K562 (cell line): ENCODE measurements at regions not wholly inside any gene's neighbourhood (a gene's known extent, or its start where the extent isn't known, plus 50 kb on each side); places are given as distances from the start of the nearest gene placed in this dataset.

ENCODE experiments used
- ATAC-seq: fragments of 200-7000 bp; cut with Tn5 transposase; 3 replicates; pipeline ENCODE4 v1.9.1; 2020; ENCODE audit warnings: moderate library complexity
- BruUV-seq: library from RNA; stranded (reverse); fragments of 400-500 nt; replicated peaks from 2 replicates; lab custom pipeline; 2021; lab: Mats Ljungman, UMichigan
- CTCF ChIA-PET: fragments of 300-600 bp; formaldehyde crosslinking; extraction: SDS; loops from one replicate; lab custom pipeline; 2021; ENCODE audit warnings: low intra/inter-chr PET ratio; lab: Yijun Ruan, JAX
- POLR2A ChIA-PET: fragments of 300-600, 350-650 bp; sonication (Branson Sonifier 250); formaldehyde crosslinking; extraction: SDS; loops from one replicate; lab custom pipeline; 2021; ENCODE audit warnings: antibody characterized with exemption, inconsistent platforms; lab: Yijun Ruan, JAX
- DNase-seq, 4 experiments: peaks; one replicate each; pipeline versions ENCODE4 v3.0.0 to v3.0.0-alpha.2; 2011 to 2018; ENCODE audit warnings: low spot score in 3 of 4, mixed read lengths in 3 of 4; ENCODE audit errors: extremely low read depth in 1 of 4
- FAIRE-seq: peaks from 2 replicates; lab custom pipeline; 2011; peaks lifted over from hg19 to GRCh38; lab: Jason Lieb, UNC
- H2AFZ ChIP-seq: 2 replicates; pipeline ENCODE4 v1.6.0; 2011; ENCODE audit warnings: low read depth, low read length, control low read depth, inconsistent platforms
- H3K27ac ChIP-seq: fragments of 200-600 bp; 3 replicates; pipeline ENCODE4 v1.8.0; 2011; ENCODE audit warnings: low read depth, mild to moderate bottlenecking, control low read depth, inconsistent platforms, low read length, moderate library complexity, mixed read lengths; ENCODE audit errors: extremely low read depth
- H3K27me3 ChIP-seq, 2 experiments: fragments of 300-600 bp in 1 of 2; 2 replicates in 1 of 2; 3 replicates in 1 of 2; pipeline versions ENCODE4 v1.6.0 to v1.8.0; 2011; ENCODE audit warnings: inconsistent platforms in 2 of 2, low read length in 2 of 2, mild to moderate bottlenecking in 1 of 2, mixed read lengths in 1 of 2, moderate library complexity in 1 of 2; ENCODE audit not compliant: control insufficient read depth in 2 of 2, insufficient read depth in 2 of 2
- H3K36me3 ChIP-seq: fragments of 300-600 bp; 3 replicates; pipeline ENCODE4 v1.8.0; 2011; ENCODE audit warnings: mild to moderate bottlenecking, low read length, inconsistent platforms; ENCODE audit not compliant: control insufficient read depth, insufficient read depth
- H3K4me1 ChIP-seq, 2 experiments: fragments of 200-600 bp in 1 of 2; replicated peaks in 1 of 2; 2 replicates in 1 of 2; 3 replicates in 1 of 2; pipeline versions ENCODE4 v1.5.1 to v1.8.0; 2011; ENCODE audit warnings: inconsistent platforms in 2 of 2, low read length in 2 of 2, mild to moderate bottlenecking in 1 of 2, mixed read lengths in 1 of 2, moderate library complexity in 1 of 2; ENCODE audit not compliant: control insufficient read depth in 2 of 2, insufficient read depth in 2 of 2
- H3K4me2 ChIP-seq: 2 replicates; pipeline ENCODE4 v1.6.1; 2011; ENCODE audit warnings: low read length, control low read depth, inconsistent platforms, mixed read lengths; ENCODE audit not compliant: insufficient read depth
- H3K4me3 ChIP-seq: fragments of 200-600 bp; sonication (generic), shearing (Covaris generic); 2 replicates; pipeline ENCODE4 v1.5.1; 2016; ENCODE audit warnings: control low read depth, inconsistent platforms
- H3K79me2 ChIP-seq: fragments of 200-600 bp; 3 replicates; pipeline ENCODE4 v1.8.0; 2011; ENCODE audit warnings: low read length, inconsistent platforms; ENCODE audit not compliant: control insufficient read depth, insufficient read depth
- H3K9ac ChIP-seq, 2 experiments: 2 replicates each; pipeline versions ENCODE4 v1.6.0 to v1.6.1; 2011; ENCODE audit warnings: low read depth in 2 of 2, low read length in 2 of 2, control low read depth in 1 of 2, inconsistent platforms in 1 of 2, mild to moderate bottlenecking in 1 of 2, mixed read lengths in 1 of 2; ENCODE audit not compliant: insufficient read depth in 1 of 2
- H3K9me1 ChIP-seq: one replicate; pipeline ENCODE4 v1.6.0; 2011; ENCODE audit warnings: inconsistent platforms, mild to moderate bottlenecking, low read length, moderate library complexity; ENCODE audit not compliant: control insufficient read depth, insufficient read depth
- H3K9me3 ChIP-seq: replicated peaks from 2 replicates; pipeline ENCODE4 v1.5.1; 2011; ENCODE audit warnings: low read depth, low read length, inconsistent platforms; ENCODE audit not compliant: control insufficient read depth, insufficient read depth
- H4K20me1 ChIP-seq: replicated peaks from 2 replicates; pipeline ENCODE4 v1.6.1; 2011; ENCODE audit warnings: low read length, inconsistent platforms, mixed read lengths; ENCODE audit not compliant: control insufficient read depth, insufficient read depth
- DMBX1 ChIP-seq: fragments of 250-450 bp; sonication (Bioruptor Pico); IDR thresholded peaks from 2 replicates; pipeline ENCODE4 v1.8.0; 2022; ENCODE audit warnings: inconsistent platforms, mild to moderate bottlenecking, moderate library complexity, borderline replicate concordance
- HSF4 ChIP-seq: fragments of 250-450 bp; sonication (Bioruptor Pico); IDR thresholded peaks from 2 replicates; pipeline ENCODE4 v2.1.2; 2022; ENCODE audit warnings: mild to moderate bottlenecking, moderate library complexity, borderline replicate concordance
- MED1 ChIP-seq: sonication (generic); formaldehyde crosslinking; IDR thresholded peaks from 2 replicates; pipeline ENCODE4 v1.8.1; 2023; ENCODE audit warnings: missing genetic modification reagents, borderline replicate concordance
- NCOR1 ChIP-seq: fragments of 450-650 bp; IDR thresholded peaks from 2 replicates; pipeline ENCODE4 v1.6.1; 2016; ENCODE audit warnings: mild to moderate bottlenecking, moderate library complexity
- SMAD1 ChIP-seq: fragments of 150-350 bp; IDR thresholded peaks from 2 replicates; pipeline ENCODE4 v1.6.1; 2014; ENCODE audit warnings: low read length, low read depth; ENCODE audit not compliant: partially characterized antibody
- SMARCE1 ChIP-seq: fragments of 450-650 bp; IDR thresholded peaks from 2 replicates; pipeline ENCODE4 v1.7.1; 2016; ENCODE audit warnings: mild to moderate bottlenecking
- ZC3H11A ChIP-seq: IDR thresholded peaks from 2 replicates; pipeline ENCODE4 v1.6.1; 2012; ENCODE audit warnings: low read depth, low read length, improper control_type of control experiment
- ZFPM2 ChIP-seq: fragments of 250-450 bp; sonication (Bioruptor Pico); IDR thresholded peaks from 2 replicates; pipeline ENCODE4 v1.5.1; 2022; ENCODE audit warnings: mild to moderate bottlenecking
- WGBS: fragments of 100-300 bp; shearing (Covaris generic); methylation state at CpG from one replicate; pipeline ENCODE4 v1.1.6; 2016; ENCODE audit warnings: low coverage, mixed read lengths; ENCODE audit not compliant: insufficient coverage; ENCODE audit errors: missing lambda C conversion rate; 5-methylcytosine and 5-hydroxymethylcytosine counted together
- in situ Hi-C: fragments of 300-500 bp; cut with MboI; formaldehyde crosslinking; loops from 4 replicates; pipeline ENCODE4 v1.15.0; 2018; ENCODE audit warnings: inconsistent platforms, mixed read lengths
- intact Hi-C: fragments of 100-400 bp; cut with micrococcal nuclease; formaldehyde crosslinking; loops from 2 replicates; pipeline ENCODE4 v1.14.2; 2022

DNA sequence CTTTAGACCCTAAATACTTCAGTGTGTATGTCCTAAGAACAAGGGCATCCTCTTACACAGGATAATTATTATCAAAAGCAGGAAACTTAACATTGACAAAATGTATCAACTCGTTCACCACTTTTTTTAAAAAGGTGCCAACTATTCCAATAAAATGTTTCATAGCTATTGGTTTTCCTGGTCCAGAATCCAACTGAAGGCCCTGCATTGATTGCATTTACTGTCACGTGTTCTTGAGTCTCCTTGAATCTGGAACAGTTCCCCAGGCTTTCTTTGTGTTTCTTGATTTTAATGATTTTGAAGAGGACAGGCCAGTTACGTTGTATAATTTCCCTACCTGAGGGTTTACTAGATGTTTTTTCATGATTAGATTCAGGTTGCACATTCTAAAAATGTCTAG, 94.6 kb upstream of the ARHGEF3 start:
- TF ChIP-seq ZC3H11A (no peak), NCOR1 (no peak), ZFPM2 (CRISPR knock-in tag) (no peak), HSF4 (CRISPR knock-in tag) (no peak), DMBX1 (CRISPR knock-in tag) (no peak), SMAD1 (no peak), MED1 (CRISPR knock-in tag) (no peak), SMARCE1 (no peak)
- Histone ChIP-seq H3K4me1 (no peaks in the 10 kb centered on the region; a peak in 1 of 5 replicates), H3K4me2 (no peak overlapping the region), H3K36me3 (no peaks in the 10 kb centered on the region), H3K9me3 (no peaks in the 10 kb centered on the region), H3K9me1 (no peaks in the 10 kb centered on the region), H3K27ac (no peak overlapping the region), H3K27me3 (peaks cover 0 to 4% of the 10 kb centered on the region in 2 experiments; a peak in 1 of 5 replicates), H3K9ac (no peak overlapping the region), H2AFZ (no peak overlapping the region), H3K4me3 (no peak overlapping the region), H4K20me1 (no peaks in the 10 kb centered on the region), H3K79me2 (no peaks in the 10 kb centered on the region)
- FAIRE-seq: no peak
- ChIA-PET POLR2A (no interaction called here), CTCF (no interaction called here)
- ATAC-seq: no peak
- in situ Hi-C loops (no loop called here), intact Hi-C loops (no loop called here)
- no TSS peak for BruUV-seq
- WGBS: 0% methylated on average over 3 of the region's 3 CpGs
- no peak for DNase-seq
